ENCODE measurements at regions not wholly inside any gene's neighbourhood (a gene's known extent, or its start where the extent isn't known, plus 50 kb on each side); places are given as distances from the start of the nearest gene placed in this dataset.
"Not testable (repeated sequence)": the region's sequence is repeated elsewhere in the genome, so short reads cannot be mapped to it uniquely, and the experiment has no call there.

- DNase-seq, result no peak
These were observed 68.9 kb downstream of the CYP26B1 start for GRCh38 chr2:72078773-72079172.

- no peak for DNase-seq
These were observed 69.9 kb downstream of the CYP26B1 start for GRCh38 chr2:72077702-72078169.

DNA sequence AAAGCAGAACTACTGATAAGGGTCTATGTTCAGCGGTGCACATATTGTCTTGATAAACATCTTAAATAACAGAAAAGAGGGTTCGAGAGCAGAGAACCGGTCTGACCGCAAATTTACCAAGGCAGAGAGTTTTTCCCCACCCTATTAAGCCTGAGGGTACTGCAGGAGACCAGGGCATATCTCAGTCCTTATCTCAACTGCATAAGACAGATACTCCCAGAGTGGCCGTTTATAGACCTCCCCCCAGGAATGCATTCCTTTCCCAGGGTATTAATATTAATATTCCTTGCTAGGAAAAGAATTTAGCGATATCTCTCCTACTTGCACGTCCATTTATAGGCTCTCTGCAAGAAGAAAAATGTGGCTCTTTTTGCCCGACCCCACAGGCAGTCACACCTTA lies 74.3 kb downstream of the CYP26B1 start:
- not testable (repeated sequence) for DNase-seq

DNA sequence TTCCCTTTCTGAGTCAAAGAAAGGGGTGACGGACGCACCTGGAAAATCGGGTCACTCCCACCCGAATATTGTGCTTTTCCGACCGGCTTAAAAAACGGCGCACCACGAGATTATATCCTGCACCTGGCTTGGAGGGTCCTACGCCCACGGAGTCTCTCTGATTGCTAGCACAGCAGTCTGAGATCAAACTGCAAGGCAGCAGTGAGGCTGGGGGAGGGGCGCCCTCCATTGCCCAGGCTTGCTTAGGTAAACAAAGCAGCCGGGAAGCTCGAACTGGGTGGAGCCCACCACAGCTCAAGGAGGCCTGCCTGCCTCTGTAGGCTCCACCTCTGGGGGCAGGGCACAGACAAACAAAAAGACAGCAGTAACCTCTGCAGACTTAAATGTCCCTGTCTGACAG lies 83.5 kb downstream of the CYP26B1 start:
- DNase-seq, result not testable (repeated sequence)

GRCh38 chr2:72062336-72062735 lies 85.3 kb downstream of the CYP26B1 start:
- DNase-seq, result no peak

DNA sequence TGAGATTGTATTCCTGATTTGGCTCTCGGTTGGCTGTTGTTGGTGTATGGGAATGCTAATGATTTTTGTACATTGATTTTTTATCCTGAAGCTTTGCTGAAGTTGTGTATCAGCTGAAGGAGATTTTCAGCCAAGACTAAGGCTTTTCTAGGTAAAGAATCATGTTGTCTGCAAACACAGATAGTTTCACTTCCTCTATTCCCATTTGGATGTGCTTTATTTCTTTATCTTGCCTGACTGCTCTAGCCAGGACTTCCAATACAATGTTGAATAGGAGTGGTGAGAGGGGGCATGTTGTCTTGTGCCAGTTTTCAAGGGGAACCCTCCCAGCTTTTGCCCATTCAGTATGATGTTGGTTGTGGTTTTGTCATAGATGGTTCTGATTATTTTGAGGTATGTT lies 90.4 kb downstream of the CYP26B1 start:
- DNase-seq, result no peak

GRCh38 chr2:72051971-72052505 lies 95.6 kb downstream of the CYP26B1 start:
- no peak for DNase-seq

- DNase-seq, result no peak
These were observed 96.5 kb downstream of the CYP26B1 start for GRCh38 chr2:72051204-72051603.

DNA sequence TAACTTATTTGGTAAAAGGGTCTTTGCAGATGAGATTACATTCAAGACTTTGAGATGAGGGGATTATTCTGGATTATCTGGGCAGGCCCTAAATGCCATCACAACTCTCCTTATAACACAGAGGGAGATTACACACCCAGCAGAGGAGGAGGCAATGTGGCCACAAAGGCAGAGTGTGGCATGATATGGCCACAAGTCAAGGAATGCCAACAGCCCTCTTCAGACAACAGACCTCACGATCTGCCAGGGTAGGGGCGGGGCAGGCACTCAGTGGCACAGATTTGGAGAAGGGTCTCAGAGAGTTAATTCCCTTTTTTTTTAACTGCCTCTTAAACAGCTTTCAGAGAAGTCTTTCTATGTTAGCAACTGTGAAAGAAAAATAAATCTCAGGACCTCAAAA lies 96.9 kb downstream of the CYP26B1 start:
- DNase-seq, result no peak

- DNase-seq, result no peak
These were observed 98.7 kb downstream of the CYP26B1 start for GRCh38 chr2:72048881-72049477.

DNA sequence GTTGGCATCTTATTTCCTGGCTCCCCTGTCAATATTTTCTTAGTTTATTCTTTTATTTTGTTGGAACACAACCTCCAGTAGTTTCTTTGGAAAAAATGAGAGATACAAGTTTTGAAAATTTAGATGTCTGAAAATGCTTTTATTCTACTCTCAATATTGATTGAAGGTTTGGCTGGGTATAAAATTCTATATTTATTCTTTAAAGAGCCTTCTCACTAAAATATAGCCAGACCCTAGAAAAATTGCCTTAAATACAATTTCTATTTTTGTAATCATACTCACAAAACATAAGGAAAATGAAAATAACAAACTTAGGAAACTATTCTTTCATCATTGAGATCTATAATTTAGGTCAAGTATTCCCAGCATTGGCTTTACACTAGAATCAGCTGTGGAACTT lies 103.7 kb downstream of the CYP26B1 start:
- DNase-seq, result no peak

- DNase-seq, result no peak
These were observed 106.0 kb downstream of the CYP26B1 start for GRCh38 chr2:72041638-72042111.

DNA sequence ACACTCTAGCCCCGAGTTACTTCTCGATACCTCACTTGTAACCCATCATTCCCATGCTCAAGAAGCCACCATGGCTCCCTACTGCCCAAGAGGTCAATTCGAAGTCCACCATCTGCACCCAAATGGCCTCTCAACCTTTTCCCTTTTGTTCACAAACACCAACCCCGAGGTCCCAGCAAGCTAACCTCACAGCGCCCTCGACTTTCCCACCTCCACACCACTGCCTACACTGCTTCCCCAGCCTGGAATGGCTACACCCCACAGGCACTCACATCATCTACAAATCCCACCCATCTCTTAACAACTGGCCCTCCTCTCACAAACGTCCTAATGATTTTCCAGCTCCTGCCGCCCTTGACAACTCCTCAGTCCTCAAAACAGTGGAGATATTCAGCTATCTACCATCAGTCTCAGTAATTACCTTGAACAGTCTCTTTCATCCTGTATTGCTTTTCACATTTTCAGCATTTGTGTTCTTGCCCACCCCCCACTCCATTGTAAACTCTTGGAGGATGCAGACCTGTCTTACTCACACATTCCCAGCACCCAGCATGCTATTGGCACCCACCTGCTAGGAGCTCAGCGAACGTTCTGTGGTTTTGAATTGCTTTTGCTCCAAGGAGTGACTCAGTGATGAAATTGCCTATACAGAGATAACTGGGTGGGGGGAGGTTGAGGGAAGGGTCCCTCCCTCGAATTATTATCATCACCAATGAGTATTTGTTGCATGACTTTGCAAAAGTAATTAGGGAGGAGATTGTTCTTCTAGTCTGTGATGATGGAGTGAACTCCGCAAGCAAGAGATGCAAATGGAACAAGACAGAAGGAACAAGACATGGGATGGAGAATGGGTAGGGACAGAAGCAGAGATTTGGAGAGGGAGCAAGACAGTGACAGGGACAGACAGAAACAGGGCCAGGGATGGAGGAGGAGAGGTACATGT lies 106.8 kb downstream of the CYP26B1 start:
- DNase-seq, result no peak

DNA sequence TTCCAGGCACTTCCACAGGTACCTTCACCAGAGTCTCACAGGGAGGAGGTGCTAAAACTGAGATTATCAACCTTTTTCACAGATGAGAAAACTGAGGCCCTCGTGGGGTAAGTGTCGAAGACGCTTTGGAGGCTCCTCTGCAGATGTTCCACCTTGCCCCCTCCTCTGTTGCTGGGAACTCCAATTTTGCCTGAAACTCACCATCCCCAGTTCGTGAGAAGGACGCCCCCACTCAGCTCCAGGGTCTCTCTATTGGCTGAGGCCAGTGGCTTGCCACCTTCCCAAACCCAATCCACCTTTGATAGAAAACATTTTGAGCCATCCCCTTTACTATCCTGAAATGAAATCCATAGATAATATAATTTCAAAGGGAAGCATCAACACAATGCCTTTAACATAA lies 109.1 kb downstream of the CYP26B1 start:
- no peak for DNase-seq

GRCh38 chr2:72037261-72037666 lies 110.4 kb downstream of the CYP26B1 start:
- DNase-seq, result no peak

- DNase-seq, result no peak
These were observed 111.1 kb downstream of the CYP26B1 start for GRCh38 chr2:72036595-72036994.

DNA sequence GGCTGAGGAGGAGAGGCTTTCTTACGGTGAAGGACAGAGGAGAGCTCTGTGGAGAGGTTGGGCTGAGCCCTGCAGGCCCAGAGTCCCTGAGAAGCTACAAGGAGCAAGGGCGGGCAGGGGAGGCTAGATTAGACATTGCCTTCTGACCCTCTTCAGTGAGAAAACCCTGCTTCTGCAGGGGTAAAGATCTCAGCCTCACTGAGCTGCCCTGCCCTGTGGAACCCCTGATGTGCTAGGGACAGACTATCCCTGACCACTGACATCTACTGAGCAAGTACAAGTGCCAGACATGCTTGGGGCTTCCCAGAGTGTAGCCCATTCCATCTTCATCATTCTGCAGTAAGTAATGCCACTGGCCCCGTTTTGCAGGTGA lies 111.5 kb downstream of the CYP26B1 start:
- DNase-seq, result no peak

DNA sequence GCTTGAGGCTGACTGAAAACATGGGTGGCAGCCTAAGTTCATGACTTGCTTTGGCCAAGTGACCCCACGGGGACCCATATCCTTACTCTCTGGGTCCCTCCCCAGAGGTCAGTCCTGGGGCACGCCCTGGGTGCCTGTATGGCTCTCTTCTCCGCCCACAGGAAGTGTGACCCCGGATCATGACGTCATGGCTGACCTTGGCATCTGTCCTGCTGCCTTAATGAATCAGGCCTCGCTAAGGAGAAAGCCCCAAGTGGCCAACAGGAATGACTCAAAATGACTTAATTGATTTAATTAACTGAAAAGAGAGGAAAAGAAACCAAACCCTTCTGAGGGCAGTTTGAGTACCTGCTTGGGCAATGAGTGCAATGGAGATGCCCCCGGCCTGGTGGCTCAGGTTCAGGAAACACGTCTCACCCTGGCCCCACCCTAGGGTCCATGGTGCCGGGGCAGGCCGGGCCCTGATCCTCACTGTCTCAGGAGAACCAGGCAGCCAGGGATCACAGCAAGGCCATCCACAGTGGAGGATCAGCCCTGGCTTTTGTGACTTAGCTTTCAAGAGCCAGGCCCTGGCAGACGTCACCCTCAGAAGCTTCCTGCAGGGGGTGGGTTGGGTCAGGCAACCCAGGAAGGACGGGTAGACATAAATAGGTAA lies 112.0 kb downstream of the CYP26B1 start:
- no peak for DNase-seq

- no peak for DNase-seq
These were observed 113.1 kb downstream of the CYP26B1 start for GRCh38 chr2:72034353-72035095.

DNA sequence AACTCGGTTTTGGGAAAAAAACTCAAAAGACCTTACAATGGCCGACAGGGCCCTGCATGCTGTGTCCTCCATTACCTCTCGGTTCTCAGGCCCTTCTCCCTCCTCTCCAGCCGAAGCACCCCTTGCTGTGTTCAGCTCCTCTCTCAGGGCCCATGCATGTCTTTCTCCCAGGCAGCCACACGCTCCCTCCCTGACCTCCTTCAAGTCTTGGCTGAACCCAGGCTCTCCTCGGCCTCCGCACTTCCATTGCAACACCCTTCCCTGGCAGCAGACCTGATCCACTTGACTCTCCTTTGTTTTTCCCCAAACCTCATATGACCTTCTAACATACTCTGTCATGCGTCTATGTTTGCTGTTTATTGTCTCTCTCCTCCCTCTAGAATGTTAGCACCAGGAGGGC lies 114.0 kb downstream of the CYP26B1 start:
- DNase-seq, result no peak

DNA sequence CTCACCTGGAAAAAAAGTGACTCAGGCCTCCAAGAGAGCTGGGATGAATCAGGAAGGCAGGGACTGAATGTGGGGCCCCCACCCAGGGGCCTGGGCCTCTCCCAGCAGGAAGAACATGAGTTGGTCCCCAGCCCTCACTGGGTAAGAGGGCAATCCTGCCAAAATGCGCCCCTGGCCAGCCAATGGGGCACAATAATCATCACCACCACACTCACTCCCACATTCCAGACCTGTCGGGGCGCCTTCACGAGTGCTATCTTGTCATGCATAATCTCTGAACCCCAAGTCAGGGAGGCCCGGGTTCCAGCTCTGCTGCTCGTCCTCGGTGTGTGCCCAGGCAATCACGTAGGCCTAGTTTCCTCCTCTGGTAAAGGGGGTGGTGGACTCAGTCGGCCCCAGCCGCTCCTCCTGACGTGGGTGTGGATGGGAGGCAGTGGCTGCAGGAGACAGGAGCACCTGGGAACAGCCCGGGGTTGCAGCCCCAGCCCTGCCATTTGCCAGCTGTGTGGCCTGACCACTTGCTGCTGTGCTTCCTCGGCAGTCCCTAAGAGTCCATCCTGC lies 115.1 kb downstream of the CYP26B1 start:
- no peak for DNase-seq

Data from NK-92 treated with Interleukin-12 subunit alpha and Interleukin-12 subunit beta, amount 100 ng/mL, for 24 hours (cell line).